K562 (cell line): ENCODE measurements at regions not wholly inside any gene's neighbourhood (a gene's known extent, or its start where the extent isn't known, plus 50 kb on each side); places are given as distances from the start of the nearest gene placed in this dataset.
A peak's percentile ranks its signal among the peaks of the same experiment; 100 is the strongest.

Experiments used
- ATAC-seq: fragments of 200-7000 bp; cut with Tn5 transposase; 3 replicates; pipeline ENCODE4 v1.9.1; 2020; ENCODE audit warnings: moderate library complexity
- BruUV-seq: library from RNA; stranded (reverse); fragments of 400-500 nt; replicated peaks from 2 replicates; lab custom pipeline; 2021; lab: Mats Ljungman, UMichigan
- CTCF ChIA-PET: fragments of 300-600 bp; formaldehyde crosslinking; extraction: SDS; loops from one replicate; lab custom pipeline; 2021; ENCODE audit warnings: low intra/inter-chr PET ratio; lab: Yijun Ruan, JAX
- POLR2A ChIA-PET: fragments of 300-600, 350-650 bp; sonication (Branson Sonifier 250); formaldehyde crosslinking; extraction: SDS; loops from one replicate; lab custom pipeline; 2021; ENCODE audit warnings: antibody characterized with exemption, inconsistent platforms; lab: Yijun Ruan, JAX
- DNase-seq, 4 experiments: peaks; one replicate each; pipeline versions ENCODE4 v3.0.0 to v3.0.0-alpha.2; 2011 to 2018; ENCODE audit warnings: low spot score in 3 of 4, mixed read lengths in 3 of 4; ENCODE audit errors: extremely low read depth in 1 of 4
- FAIRE-seq: peaks from 2 replicates; lab custom pipeline; 2011; peaks lifted over from hg19 to GRCh38; lab: Jason Lieb, UNC
- H2AFZ ChIP-seq: 2 replicates; pipeline ENCODE4 v1.6.0; 2011; ENCODE audit warnings: low read depth, low read length, control low read depth, inconsistent platforms
- H3K27ac ChIP-seq: fragments of 200-600 bp; 3 replicates; pipeline ENCODE4 v1.8.0; 2011; ENCODE audit warnings: low read depth, mild to moderate bottlenecking, control low read depth, inconsistent platforms, low read length, moderate library complexity, mixed read lengths; ENCODE audit errors: extremely low read depth
- H3K27me3 ChIP-seq, 2 experiments: fragments of 300-600 bp in 1 of 2; 2 replicates in 1 of 2; 3 replicates in 1 of 2; pipeline versions ENCODE4 v1.6.0 to v1.8.0; 2011; ENCODE audit warnings: inconsistent platforms in 2 of 2, low read length in 2 of 2, mild to moderate bottlenecking in 1 of 2, mixed read lengths in 1 of 2, moderate library complexity in 1 of 2; ENCODE audit not compliant: control insufficient read depth in 2 of 2, insufficient read depth in 2 of 2
- H3K36me3 ChIP-seq: fragments of 300-600 bp; 3 replicates; pipeline ENCODE4 v1.8.0; 2011; ENCODE audit warnings: mild to moderate bottlenecking, low read length, inconsistent platforms; ENCODE audit not compliant: control insufficient read depth, insufficient read depth
- H3K4me1 ChIP-seq, 2 experiments: fragments of 200-600 bp in 1 of 2; replicated peaks in 1 of 2; 2 replicates in 1 of 2; 3 replicates in 1 of 2; pipeline versions ENCODE4 v1.5.1 to v1.8.0; 2011; ENCODE audit warnings: inconsistent platforms in 2 of 2, low read length in 2 of 2, mild to moderate bottlenecking in 1 of 2, mixed read lengths in 1 of 2, moderate library complexity in 1 of 2; ENCODE audit not compliant: control insufficient read depth in 2 of 2, insufficient read depth in 2 of 2
- H3K4me2 ChIP-seq: 2 replicates; pipeline ENCODE4 v1.6.1; 2011; ENCODE audit warnings: low read length, control low read depth, inconsistent platforms, mixed read lengths; ENCODE audit not compliant: insufficient read depth
- H3K4me3 ChIP-seq: fragments of 200-600 bp; sonication (generic), shearing (Covaris generic); 2 replicates; pipeline ENCODE4 v1.5.1; 2016; ENCODE audit warnings: control low read depth, inconsistent platforms
- H3K79me2 ChIP-seq: fragments of 200-600 bp; 3 replicates; pipeline ENCODE4 v1.8.0; 2011; ENCODE audit warnings: low read length, inconsistent platforms; ENCODE audit not compliant: control insufficient read depth, insufficient read depth
- H3K9ac ChIP-seq, 2 experiments: 2 replicates each; pipeline versions ENCODE4 v1.6.0 to v1.6.1; 2011; ENCODE audit warnings: low read depth in 2 of 2, low read length in 2 of 2, control low read depth in 1 of 2, inconsistent platforms in 1 of 2, mild to moderate bottlenecking in 1 of 2, mixed read lengths in 1 of 2; ENCODE audit not compliant: insufficient read depth in 1 of 2
- H3K9me1 ChIP-seq: one replicate; pipeline ENCODE4 v1.6.0; 2011; ENCODE audit warnings: inconsistent platforms, mild to moderate bottlenecking, low read length, moderate library complexity; ENCODE audit not compliant: control insufficient read depth, insufficient read depth
- H3K9me3 ChIP-seq: replicated peaks from 2 replicates; pipeline ENCODE4 v1.5.1; 2011; ENCODE audit warnings: low read depth, low read length, inconsistent platforms; ENCODE audit not compliant: control insufficient read depth, insufficient read depth
- H4K20me1 ChIP-seq: replicated peaks from 2 replicates; pipeline ENCODE4 v1.6.1; 2011; ENCODE audit warnings: low read length, inconsistent platforms, mixed read lengths; ENCODE audit not compliant: control insufficient read depth, insufficient read depth
- CBFA2T3 ChIP-seq: fragments of 450-650 bp; IDR thresholded peaks from 2 replicates; pipeline ENCODE4 v1.6.1; 2017
- ZBTB7A ChIP-seq: IDR thresholded peaks from 2 replicates; pipeline ENCODE4 v1.6.1; 2011; ENCODE audit warnings: low read depth, mild to moderate bottlenecking, low read length, moderate library complexity, borderline replicate concordance; ENCODE audit not compliant: control insufficient read depth
- ZNF740 ChIP-seq, 3 experiments: fragments of 200-800 bp in 1 of 3; sonication (Bioruptor generic) in 1 of 3; sonication (generic) in 1 of 3; formaldehyde crosslinking in 1 of 3; IDR thresholded peaks; 2 replicates each; pipeline versions ENCODE4 v1.6.1 to v1.8.0; 2016 to 2022; ENCODE audit warnings: mild to moderate bottlenecking in 2 of 3, missing compliant biosample characterization in 2 of 3, missing genetic modification characterization in 2 of 3, missing genetic modification reagents in 1 of 3
- ZNF785 ChIP-seq: fragments of 250-450 bp; sonication (Bioruptor Pico); IDR thresholded peaks from 2 replicates; pipeline ENCODE4 v1.4.0; 2020; ENCODE audit warnings: mild to moderate bottlenecking
- WGBS: fragments of 100-300 bp; shearing (Covaris generic); methylation state at CpG from one replicate; pipeline ENCODE4 v1.1.6; 2016; ENCODE audit warnings: low coverage, mixed read lengths; ENCODE audit not compliant: insufficient coverage; ENCODE audit errors: missing lambda C conversion rate; 5-methylcytosine and 5-hydroxymethylcytosine counted together
- in situ Hi-C: fragments of 300-500 bp; cut with MboI; formaldehyde crosslinking; loops from 4 replicates; pipeline ENCODE4 v1.15.0; 2018; ENCODE audit warnings: inconsistent platforms, mixed read lengths
- intact Hi-C: fragments of 100-400 bp; cut with micrococcal nuclease; formaldehyde crosslinking; loops from 2 replicates; pipeline ENCODE4 v1.14.2; 2022
- TF ChIP-seq, protein P1 (sequence below): sonication (generic); formaldehyde crosslinking; IDR thresholded peaks from 2 replicates; pipeline ENCODE4 v1.8.0; 2022; ENCODE audit warnings: mild to moderate bottlenecking, missing genetic modification reagents

DNA sequence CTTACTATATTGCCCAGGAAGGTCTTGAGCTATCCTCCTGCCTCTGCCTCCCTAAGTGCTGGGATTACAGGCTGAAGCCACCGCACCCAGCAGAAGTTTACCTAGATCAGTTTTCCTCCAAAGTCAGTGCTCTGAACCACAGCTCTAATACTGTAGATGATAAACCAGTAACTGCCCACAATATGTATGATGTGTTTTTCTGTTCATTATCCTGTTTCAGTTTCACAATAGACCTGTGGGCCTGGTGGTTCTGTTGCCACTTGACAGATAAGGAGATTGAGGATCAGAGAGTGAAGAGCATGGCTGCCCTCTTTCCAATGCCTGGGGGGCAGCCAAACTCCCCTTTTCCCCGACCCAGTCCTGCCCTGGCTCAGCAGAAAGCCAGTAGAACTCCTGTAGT lies 87.0 kb downstream of the EFNB1 start (continued):
- TF ChIP-seq, protein P1, sequence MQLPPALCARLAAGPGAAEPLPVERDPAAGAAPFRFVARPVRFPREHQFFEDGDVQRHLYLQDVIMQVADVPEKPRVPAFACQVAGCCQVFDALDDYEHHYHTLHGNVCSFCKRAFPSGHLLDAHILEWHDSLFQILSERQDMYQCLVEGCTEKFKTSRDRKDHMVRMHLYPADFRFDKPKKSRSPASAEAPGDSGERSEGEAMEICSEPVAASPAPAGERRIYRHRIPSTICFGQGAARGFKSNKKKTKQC = no peak
- TF ChIP-seq ZNF785 (CRISPR knock-in tag) = no peak

DNA sequence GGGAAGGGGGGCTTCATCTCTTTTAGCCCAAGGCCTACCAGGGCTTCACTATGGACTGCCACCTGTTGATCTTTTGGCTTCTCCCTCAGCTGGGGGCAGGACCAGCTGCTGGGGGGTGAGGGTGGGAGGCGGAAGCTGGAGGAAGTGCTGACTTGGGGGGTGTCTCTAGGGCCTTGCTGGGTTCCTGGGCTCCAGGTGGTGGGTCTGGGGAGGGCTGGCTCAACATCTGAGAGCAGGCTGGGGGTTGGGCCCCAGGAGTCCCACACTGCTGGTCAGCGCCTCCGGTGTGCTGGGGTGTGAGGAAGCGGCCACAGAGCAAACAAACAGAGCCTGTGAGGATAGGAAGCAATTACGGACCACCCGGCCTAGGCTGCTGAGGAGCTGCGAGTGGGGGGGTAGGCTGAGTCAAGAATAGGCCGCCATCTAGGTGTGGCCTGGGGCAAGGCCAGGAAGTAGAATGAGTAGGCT lies 85.7 kb downstream of the EFNB1 start:
- H3K27ac ChIP-seq = no peak overlapping the region
- ChIA-PET CTCF (no interaction called here), POLR2A (no interaction called here)
- no peaks in the 10 kb centered on the region for H3K9me3 ChIP-seq
- no peak overlapping the region for H2AFZ ChIP-seq
- FAIRE-seq (no peak), ATAC-seq (peak; percentile 66), DNase-seq (peak in 1 of 4 experiments; percentile 24)
- no TSS peak for BruUV-seq
- no peaks in the 10 kb centered on the region for H3K4me1 ChIP-seq
- intact Hi-C loops = no loop called here
- H3K27me3 ChIP-seq = peaks cover 0 to 12% of the 10 kb centered on the region in 2 experiments; a peak in 2 of 5 replicates
- no peak overlapping the region for H3K9ac ChIP-seq
- H3K36me3 ChIP-seq = no peaks in the 10 kb centered on the region
- TF ChIP-seq ZBTB7A = no peak
- TF ChIP-seq ZNF740 (CRISPR knock-in tag; IDR thresholded peaks at IDR 0.05) = peak; percentile 91
- TF ChIP-seq ZNF740 (tag; IDR thresholded peaks at IDR 0.05) = no peak
- no peak for TF ChIP-seq CBFA2T3
- no peaks in the 10 kb centered on the region for H3K79me2 ChIP-seq
- in situ Hi-C loops = no loop called here
- no peaks in the 10 kb centered on the region; the same call in 1 of the 2 replicates for H4K20me1 ChIP-seq
- H3K4me3 ChIP-seq = no peak overlapping the region
- no peak overlapping the region for H3K4me2 ChIP-seq
- no peaks in the 10 kb centered on the region for H3K9me1 ChIP-seq
- WGBS = 21% methylated on average over 5 of the region's 8 CpGs
